ENCODE measurements at regions not wholly inside any gene's neighbourhood (a gene's known extent, or its start where the extent isn't known, plus 50 kb on each side); places are given as distances from the start of the nearest gene placed in this dataset.

DNA sequence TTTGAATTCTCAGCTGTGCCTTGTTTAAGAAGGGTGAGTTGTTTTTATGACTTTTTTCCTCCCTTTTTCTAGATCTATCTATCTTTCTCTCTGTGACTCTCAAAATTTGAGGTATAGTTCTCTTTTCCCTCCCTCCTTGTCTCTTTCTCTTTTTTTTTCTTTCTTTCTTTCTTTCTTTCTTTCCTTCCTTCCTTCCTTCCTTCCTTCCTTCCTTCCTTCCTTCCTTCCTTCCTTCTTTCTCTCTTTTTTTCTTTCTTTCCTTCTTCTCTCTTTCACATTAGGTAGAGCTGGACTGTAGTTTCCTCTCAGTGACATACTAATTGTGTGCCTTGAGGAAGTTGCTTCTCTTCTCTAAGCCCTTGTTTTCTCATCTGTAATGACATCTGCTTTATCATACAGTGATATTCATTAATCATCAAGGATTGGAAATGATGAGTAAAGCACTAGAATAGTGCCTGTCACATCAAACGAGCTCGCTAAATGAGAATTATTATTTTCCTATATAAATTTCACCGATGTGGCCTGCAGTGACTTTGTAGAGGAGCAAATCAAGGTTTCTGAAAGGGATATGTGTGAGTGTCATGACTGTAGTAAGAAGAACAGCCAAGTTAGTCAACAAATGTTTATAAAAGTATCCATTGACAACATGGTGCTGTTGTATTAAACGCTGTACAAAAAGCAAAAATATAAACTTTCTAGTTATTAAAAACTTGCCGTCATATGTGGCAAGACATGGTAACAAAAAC is 78.9 kb upstream of the SLC38A2 start:
- no peak for DNase-seq (ENCODE audit: low spot score)

DNA sequence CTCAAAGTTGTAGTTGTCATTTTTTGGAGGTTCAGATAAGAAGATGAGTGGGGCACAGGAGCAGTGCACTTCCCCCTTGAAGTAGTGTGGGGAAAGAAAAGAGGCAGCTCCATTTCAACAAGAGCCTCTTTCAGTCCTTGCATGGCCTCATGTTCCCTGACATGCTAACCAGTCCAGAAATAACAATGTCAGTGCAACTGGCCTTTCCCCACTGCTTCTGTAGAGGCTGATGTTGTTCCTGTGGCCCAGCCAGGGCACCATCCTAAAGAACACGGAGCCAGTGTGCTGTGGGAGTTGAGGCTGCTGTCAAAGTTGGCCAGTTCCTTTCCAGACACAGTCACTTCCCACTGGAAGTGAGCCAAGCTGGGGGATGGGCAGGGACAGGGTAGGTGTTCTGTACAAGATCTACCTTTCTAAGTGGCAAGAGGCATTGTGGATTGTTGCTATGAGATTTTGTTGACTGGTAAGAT is 77.7 kb upstream of the SLC38A2 start:
- DNase-seq (ENCODE audit: low spot score) = peak; percentile 57

DNA sequence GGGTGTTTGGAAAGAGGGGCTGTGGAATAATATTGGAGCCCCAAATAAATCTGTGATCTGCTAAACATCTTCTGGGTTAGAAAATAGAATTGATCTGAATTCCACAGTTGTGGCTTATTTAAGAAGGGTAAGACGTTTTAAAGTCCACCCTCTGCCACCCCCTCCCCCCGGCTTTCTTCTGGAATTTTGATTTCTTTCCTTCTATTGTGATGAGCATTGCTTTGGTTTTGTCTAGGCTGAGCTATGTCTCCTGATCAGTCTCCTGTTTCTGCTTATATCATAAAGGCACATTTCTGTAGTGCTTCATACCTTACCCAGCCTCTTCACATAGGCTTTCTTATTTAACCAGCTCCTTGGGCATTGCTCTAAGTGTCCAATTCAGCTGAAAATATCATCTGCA is 77.3 kb upstream of the SLC38A2 start:
- no peak for DNase-seq (ENCODE audit: low spot score)

- no peak for DNase-seq (ENCODE audit: low spot score)
Measured at GRCh38 chr12:46449316-46449715, 76.7 kb upstream of the SLC38A2 start.

GRCh38 chr12:46446645-46447044 is 74.1 kb upstream of the SLC38A2 start:
- no peak for DNase-seq (ENCODE audit: low spot score)

GRCh38 chr12:46445551-46446235 is 73.1 kb upstream of the SLC38A2 start:
- no peak for DNase-seq (ENCODE audit: low spot score)

- DNase-seq (ENCODE audit: low spot score) = no peak
Measured at GRCh38 chr12:46445093-46445492, 72.5 kb upstream of the SLC38A2 start.

GRCh38 chr12:46443594-46444263 is 71.2 kb upstream of the SLC38A2 start:
- no peak for DNase-seq (ENCODE audit: low spot score)

DNA sequence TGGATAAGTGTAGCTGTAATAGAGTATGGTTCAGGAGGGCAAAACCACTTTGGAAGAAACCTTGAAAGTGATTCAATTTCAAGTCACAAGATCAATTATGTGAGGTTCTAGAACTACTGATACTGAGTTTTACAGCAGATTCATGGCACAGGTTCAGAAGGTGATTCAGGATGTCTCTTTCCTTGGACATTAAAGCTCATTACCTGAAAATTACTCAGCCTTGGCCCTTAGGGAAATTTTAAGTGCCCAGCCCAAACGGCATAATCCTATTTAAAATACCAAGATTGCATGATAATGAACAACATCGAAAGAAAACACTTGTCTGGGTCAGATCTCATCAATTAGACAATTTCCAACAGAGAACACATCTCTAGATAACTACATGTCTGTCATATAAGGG is 70.2 kb upstream of the SLC38A2 start:
- DNase-seq (ENCODE audit: low spot score) = no peak

DNA sequence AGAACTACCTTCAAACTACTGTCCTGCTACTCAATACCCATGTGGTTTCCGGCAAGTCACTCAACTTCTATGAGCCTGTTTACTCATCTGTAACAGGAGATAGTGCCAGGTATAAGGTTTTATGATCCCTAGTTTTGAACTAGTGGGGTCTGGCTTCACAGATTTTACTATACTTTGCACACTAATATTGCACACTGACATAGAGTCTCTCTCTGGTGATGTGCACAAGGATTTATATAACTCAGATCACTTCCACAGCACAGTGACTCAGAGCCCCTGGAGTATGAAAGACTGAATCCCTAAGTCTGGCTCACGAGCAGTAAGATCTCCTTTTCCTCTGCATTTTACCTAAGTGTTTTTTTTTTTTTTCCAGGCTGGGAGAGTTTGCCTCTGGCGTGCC is 69.7 kb upstream of the SLC38A2 start:
- DNase-seq (ENCODE audit: low spot score) = no peak

- no peak for DNase-seq (ENCODE audit: low spot score)
Measured at GRCh38 chr12:46439793-46440511, 67.4 kb upstream of the SLC38A2 start.

GRCh38 chr12:46438719-46439319 is 66.2 kb upstream of the SLC38A2 start:
- DNase-seq (ENCODE audit: low spot score) = no peak

- DNase-seq (ENCODE audit: low spot score) = no peak
Measured at GRCh38 chr12:46438256-46438655, 65.7 kb upstream of the SLC38A2 start.

- no peak for DNase-seq (ENCODE audit: low spot score)
Measured at GRCh38 chr12:46437469-46437868, 64.9 kb upstream of the SLC38A2 start.

- DNase-seq (ENCODE audit: low spot score) = no peak
Measured at GRCh38 chr12:46436747-46437146, 64.2 kb upstream of the SLC38A2 start.

DNA sequence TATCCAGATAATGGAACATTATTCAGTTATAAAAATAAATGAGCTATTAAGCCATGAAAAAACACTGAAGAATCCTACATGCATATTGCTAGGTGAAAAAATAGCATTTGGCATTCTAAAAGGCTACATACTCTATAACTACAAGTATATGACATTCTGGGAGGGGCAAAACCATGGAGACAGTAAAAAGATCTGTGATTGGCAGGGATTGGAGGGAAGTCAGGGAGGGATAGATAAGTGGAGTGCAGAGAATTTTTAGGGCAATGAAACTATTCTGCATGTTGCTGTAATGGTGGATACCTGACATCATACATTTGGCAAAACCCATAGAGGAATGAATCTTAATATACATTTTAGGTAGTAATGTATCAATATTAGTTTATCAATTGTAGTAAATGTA is 63.1 kb upstream of the SLC38A2 start:
- DNase-seq (ENCODE audit: low spot score) = no peak

DNA sequence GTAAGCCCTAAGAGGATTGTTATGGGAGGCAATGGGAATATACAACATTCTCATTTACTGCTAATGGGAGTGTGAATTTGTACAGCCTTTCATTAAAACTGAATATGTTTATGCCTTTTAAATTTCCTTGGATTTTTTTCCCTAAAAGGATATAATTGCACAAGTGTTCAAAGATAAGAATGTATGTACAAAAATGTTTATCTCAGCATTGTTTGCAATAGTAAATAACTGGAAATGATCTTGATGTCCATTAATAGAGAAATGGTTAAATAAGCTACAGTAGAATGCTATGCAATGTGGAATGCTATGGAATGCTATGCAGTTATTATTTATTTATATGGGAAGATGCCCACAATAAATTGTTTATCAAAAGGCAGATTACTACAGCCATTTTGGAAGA is 62.5 kb upstream of the SLC38A2 start:
- no peak for DNase-seq (ENCODE audit: low spot score)

DNA sequence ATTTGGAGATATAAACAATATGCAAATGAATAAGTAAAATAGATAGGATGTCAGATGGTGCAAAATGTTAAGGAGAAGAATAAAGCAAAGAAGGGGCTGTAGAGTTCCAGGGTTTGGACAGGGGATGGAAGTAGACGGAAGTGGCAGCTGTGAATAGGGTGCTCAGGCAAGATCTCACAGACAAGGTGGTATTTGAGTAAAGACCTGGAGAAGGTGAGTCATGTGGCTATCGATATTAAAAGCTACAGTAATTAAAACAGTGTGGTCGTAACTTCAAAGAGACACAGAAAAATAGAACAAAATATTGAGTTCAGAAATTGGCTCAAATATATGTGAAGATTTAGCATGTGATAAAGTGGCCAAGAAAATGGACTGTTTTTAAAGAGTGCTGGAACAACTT is 61.3 kb upstream of the SLC38A2 start:
- DNase-seq (ENCODE audit: low spot score) = no peak

DNA sequence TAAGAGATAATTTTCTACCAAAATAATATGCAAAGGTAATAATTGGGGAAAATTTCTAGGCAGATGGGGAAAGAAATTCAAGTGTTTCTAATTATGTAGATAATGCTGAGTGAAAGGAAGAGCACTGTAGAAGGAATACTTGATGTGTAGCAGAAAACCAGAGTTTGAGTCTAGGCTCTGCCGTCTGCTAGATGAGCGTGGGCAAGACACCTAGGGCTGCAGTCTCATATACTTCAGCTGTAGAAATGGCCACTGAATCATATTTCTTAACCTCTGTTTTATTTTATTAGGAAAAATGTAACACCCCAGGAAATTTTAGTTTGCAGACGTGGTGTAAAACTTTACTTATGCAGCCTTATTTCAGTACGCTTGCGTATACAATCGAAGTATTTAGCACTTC is 59.8 kb upstream of the SLC38A2 start:
- DNase-seq (ENCODE audit: low spot score) = no peak

DNA sequence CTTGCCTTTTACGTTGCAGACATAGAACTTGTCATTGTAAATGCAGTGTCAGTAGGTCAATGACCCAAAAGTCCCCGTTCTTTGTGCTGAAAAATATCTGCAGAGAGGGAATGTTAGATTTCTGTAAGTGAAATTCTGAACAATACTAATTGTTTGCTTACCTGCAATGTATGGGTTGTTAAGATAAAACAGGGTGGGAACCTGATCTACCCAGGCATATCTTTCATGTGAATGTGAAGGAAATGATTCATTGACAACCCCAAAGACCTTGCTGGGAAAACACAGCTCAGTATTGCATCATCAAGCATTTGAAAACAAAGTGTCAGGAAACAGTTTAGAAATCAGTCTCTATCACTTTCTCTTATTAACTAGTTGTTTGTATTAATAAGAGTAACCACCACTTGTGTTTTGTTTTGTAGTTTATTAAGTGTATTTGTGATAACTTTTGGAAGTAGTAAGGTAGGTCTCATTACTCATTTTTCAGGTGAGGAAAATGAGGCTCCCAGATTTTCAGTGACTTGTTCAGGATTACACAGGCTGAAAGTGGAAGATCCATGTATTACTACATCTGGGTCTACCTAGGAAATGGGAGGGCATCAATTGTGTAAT is 57.9 kb upstream of the SLC38A2 start:
- DNase-seq (ENCODE audit: low spot score) = peak; percentile 77
